Fibroblast of skin of left biceps (primary cell): ENCODE measurements at regions not wholly inside any gene's neighbourhood (a gene's known extent, or its start where the extent isn't known, plus 50 kb on each side); places are given as distances from the start of the nearest gene placed in this dataset.
A peak's percentile ranks its signal among the peaks of the same experiment; 100 is the strongest.

Experiments used
- DNase-seq, 2 experiments: peaks; one replicate each; pipeline ENCODE4 v3.0.0-alpha.2; 2013; ENCODE audit warnings: low read depth in 2 of 2

DNA sequence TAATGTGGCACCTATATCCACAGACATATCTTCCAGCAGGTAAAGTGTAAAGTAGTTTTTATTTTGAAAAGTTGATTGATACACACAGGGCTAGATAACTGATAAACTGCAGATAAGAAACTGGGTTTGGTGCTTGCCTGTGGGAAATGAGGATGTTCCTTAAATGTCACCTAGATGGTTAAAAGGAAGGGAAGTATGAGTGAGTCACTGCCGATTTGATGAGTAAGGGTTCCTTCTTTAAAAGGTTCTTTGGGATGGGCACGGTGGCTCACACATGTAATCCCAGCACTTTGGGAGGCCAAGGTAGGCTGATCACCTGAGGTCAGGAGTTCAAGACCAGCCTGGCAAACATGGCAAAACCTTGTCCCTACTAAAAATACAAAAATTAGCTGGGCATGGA lies 73.8 kb upstream of the FRY start:
- no peak for DNase-seq

DNA sequence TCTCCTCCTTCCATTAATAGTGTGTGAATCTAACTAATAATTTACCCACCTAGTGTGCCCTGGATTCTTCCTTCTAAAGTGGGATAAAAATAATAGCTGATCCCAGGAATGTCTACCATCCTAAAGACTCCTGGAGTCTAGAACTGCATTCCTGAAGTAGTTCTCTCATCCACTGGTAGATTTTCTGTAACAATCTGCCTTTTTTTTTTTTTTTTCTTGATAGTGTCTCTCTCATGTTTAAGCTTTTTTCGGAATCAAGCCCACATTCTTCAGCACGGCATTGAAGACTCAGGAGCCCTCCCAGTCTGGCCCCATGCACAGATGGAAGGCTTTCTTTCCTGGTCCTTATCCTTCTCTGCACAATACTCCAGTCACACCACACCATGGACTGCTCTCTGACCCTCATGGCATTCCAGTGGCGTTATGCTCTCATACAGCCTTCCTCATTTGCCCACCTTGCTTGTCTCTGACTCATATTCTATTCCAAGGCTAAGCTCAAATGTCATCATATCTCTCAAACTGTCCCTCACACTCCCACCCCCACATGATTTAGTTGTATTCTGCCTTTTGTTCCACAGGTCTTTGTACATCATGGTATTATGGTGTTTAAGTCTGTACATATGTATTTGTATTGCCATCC lies 68.7 kb upstream of the FRY start:
- DNase-seq, result no peak

DNA sequence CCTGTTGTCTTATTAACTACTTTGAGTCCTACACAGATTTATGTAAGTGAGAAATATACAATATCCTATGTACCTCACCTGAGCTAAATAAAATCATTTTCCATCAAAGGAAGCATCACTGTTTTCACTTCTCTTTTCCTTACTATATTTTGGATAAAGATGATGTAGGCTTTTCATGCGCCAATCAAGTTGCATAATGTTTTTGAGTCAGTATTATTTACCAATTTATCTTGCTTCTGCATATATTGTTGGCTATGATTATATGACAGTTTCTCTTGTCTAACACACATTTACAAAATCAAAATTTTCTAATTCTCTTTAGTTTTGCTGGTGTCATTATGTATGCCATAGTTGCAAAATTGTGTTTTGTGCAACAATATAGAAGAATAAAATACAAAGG lies 67.9 kb upstream of the FRY start:
- no peak for DNase-seq

DNA sequence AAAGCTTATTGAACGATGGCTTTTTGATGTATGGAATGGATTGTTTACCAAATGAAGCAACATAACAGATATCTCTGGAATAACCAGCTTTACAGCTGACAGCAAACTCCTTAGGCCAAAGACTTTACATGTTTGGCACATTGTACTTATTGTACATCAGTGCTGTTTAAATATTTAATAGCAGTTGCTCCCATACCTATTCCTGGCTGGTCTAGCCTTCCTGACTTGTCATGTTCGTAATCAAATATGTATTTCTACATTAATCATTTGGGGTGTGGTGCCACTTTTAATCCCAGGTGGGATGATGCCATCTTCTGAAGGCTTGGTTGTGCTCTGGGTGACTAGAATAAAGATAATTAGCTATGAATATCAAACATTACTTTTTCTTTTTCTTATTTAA lies 67.4 kb upstream of the FRY start:
- DNase-seq, result no peak

DNA sequence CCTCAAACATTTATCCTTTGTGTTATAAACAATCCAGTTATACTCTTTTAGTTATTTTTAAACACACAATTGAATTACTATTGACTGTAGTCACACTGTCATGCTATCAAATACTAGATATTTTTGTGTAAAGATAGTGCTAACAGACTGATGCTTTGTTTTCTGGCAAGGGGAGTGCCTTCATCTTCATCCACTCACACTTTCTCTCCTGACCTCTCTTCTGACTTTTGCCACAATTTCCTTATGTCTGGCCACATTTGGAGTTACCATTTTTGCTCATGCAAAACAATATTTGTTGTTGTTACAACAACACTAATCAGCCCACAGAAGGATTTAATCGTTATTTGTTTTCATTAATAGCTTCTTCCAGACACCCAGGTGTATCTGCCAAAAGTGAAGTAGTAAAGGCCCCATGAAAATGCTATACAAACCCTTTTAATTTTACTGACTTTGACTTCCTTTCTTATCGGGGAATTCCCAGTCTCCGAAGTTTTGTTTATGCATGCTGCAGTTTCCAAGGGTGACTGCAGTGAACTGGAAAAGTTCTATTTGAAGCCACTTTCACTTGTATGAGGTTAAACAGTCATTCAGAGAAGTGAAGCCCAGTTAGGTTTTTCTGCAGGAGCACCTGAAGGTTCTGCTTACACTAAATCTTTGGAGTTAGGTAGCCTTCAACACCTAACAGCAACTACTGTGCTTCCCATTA lies 66.1 kb upstream of the FRY start:
- no peak for DNase-seq

DNA sequence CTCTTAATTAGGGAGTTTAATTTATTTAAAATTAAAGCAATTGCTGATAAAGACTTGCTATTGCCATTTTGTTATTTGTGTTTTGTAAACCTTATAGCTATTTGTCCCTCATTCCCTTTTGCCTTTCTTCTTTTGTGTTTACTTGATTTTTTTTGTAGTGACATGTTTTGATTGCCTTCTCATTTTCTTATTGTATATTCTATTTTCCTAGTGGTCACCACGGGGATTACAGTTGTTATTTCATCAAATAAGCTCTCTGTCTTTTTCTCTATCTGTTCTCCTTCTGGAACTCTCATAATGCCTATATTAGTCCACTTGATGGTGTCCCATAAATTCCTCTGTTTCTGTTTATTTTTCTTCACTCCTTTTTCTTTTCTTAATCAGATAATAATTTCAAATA lies 64.4 kb upstream of the FRY start:
- no peak for DNase-seq

DNA sequence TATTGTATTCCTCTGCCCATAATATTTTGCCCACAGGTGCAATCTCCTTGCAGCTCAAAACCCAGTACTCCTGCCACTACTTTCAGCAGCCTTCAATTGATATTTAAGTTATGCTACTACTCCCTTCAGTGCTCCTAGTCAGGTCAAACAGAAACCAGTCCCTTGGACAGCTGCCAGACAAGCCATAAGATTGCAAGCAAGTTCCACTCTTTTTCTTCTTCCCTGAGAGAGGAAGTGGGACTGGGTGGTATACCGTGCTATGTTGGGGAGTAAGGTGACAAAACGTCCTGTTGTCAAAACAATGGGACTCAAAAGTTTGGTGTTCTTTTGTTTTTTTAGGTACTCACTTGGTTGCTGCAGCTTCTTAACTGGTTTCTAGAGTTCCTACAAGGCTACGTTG lies 63.1 kb upstream of the FRY start:
- DNase-seq, result no peak

DNA sequence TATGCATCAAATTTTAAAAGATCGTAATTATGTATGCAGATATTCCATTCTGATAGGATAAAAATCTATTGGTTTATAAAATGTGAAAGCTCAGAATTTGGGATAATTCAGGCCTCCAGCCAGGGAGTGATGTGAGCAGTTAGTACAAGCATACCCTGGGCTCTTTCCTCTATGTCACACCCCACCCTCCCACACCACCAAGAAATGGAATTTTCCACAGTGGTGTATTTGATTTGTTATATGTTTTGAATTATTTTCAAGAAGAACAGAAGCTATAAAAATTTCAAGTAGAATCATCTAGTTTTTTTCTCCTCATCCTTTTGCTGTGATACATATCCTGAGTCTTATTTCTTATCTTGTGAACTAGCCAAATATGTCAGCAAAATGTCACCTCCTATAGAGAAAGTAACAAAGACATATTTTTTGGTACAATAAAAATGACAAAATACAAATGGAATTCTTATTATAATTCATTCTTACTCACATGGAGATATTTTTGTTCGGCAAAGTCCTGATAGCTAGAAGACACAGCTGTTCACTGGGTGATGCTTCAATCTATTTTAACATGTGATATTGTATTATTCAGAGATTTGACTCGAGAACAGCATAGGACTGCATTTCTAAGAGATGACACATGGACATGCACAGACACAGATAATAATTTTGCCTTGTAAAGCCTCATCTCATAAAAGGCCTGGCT lies 61.2 kb upstream of the FRY start:
- DNase-seq, result peak; percentile 34 to 44

DNA sequence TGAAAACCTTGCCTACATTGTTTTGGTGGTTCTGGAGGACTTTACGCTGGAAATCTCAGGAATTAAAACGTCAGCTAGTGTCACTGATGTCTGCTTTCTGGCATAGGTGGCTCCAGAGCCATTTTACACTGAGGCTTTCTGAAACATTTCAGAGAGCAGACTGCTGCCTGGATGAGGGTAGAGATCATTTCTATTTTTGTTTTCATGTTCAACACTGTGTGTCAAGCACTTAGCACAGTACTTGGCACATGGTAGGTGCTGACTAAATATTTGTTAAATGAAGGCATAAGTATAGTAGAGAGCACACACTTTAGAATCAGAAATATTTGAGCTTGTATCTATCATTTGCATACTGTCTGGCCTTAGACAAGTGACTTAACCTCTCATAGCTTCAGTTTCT lies 59.1 kb upstream of the FRY start:
- no peak for DNase-seq

DNA sequence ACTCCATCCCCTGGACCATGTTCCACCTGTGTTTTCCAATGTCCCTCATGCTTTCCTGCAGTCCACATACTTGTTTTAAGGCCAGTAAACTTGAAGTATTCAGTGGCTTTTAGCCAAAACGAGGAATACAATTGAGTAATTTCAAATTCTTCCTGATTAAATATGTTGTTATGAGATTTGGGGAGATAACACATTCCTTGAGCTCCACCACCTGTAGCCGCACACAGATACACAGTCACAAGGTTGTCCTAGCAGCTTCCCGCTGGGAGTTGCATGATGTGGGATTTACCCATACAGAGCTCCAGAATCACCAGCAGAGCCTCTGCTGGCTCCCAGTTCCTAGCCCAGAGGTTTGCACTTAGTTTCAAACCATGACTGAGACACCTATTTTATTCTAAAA lies 53.6 kb upstream of the FRY start:
- no peak for DNase-seq

DNA sequence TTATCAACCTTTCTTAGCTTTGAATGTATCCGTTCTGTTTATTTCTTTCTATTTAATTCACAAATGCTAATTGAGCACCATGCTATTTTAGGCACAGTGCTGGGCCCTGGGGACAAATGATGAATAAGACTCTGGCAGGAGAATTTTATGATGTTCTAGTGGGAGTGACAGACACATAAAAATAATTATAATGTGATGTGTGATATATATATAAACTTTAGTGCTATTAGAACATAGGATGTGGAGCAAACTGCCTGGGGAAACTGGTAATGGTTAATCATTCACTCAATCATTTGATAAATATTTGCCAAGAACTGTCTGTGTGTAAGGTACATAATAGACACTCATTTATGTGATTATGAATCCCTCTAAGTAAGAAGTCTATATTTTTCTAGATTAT lies 50.7 kb upstream of the FRY start:
- DNase-seq, result no peak
